Astrocyte (in vitro differentiated cells and primary cell): ENCODE measurements at regions not wholly inside any gene's neighbourhood (a gene's known extent, or its start where the extent isn't known, plus 50 kb on each side); places are given as distances from the start of the nearest gene placed in this dataset.

Experiments used
- DNase-seq: peaks from one replicate; pipeline ENCODE4 v3.0.0-alpha.2; 2010; ENCODE audit warnings: low read depth
- FAIRE-seq: peaks from 2 replicates; lab custom pipeline; 2011; peaks lifted over from hg19 to GRCh38; lab: Jason Lieb, UNC
- H2AFZ ChIP-seq: 2 replicates; pipeline ENCODE4 v1.6.0; 2012; ENCODE audit warnings: low read depth, low read length, inconsistent platforms
- H3K27ac ChIP-seq: 2 replicates; pipeline ENCODE4 v1.5.1; 2011; ENCODE audit warnings: low read depth, low read length, inconsistent platforms
- H3K27me3 ChIP-seq: 2 replicates; pipeline ENCODE4 v1.6.0; 2011; ENCODE audit warnings: low read length, inconsistent platforms; ENCODE audit not compliant: insufficient read depth
- H3K36me3 ChIP-seq: 2 replicates; pipeline ENCODE4 v1.5.1; 2011; ENCODE audit warnings: low read length, inconsistent platforms; ENCODE audit not compliant: insufficient read depth
- H3K4me1 ChIP-seq: 2 replicates; pipeline ENCODE4 v1.5.1; 2011; ENCODE audit warnings: low read length, inconsistent platforms; ENCODE audit not compliant: insufficient read depth
- H3K4me2 ChIP-seq: 2 replicates; pipeline ENCODE4 v1.6.0; 2012; ENCODE audit warnings: low read length, inconsistent platforms
- H3K4me3 ChIP-seq: 2 replicates; pipeline ENCODE4 v1.5.1; 2011; ENCODE audit warnings: low read depth, mild to moderate bottlenecking, low read length, inconsistent platforms; ENCODE audit not compliant: insufficient read depth
- H3K79me2 ChIP-seq: 2 replicates; pipeline ENCODE4 v1.6.0; 2012; ENCODE audit warnings: mild to moderate bottlenecking, low read length, inconsistent platforms; ENCODE audit not compliant: insufficient read depth
- H3K9ac ChIP-seq: 2 replicates; pipeline ENCODE4 v1.6.0; 2012; ENCODE audit warnings: mild to moderate bottlenecking, low read length, inconsistent platforms
- H3K9me3 ChIP-seq: 2 replicates; pipeline ENCODE4 v1.5.1; 2012; ENCODE audit warnings: low read depth, mild to moderate bottlenecking, low read length, inconsistent platforms; ENCODE audit not compliant: insufficient read depth
- H4K20me1 ChIP-seq: 2 replicates; pipeline ENCODE4 v1.6.0; 2012; ENCODE audit warnings: low read length, inconsistent platforms; ENCODE audit not compliant: insufficient read depth
- H3K27ac Mint-ChIP-seq: one replicate; pipeline ENCODE4 v1.8.0; 2021; ENCODE audit warnings: mild to moderate bottlenecking, mixed read lengths; ENCODE audit not compliant: unreplicated experiment
- H3K27me3 Mint-ChIP-seq: one replicate; pipeline ENCODE4 v1.8.0; 2021; ENCODE audit warnings: low read depth, mixed read lengths; ENCODE audit not compliant: unreplicated experiment
- H3K36me3 Mint-ChIP-seq: one replicate; pipeline ENCODE4 v1.8.0; 2021; ENCODE audit warnings: low read depth, mixed read lengths; ENCODE audit not compliant: unreplicated experiment
- H3K4me1 Mint-ChIP-seq: one replicate; pipeline ENCODE4 v1.8.0; 2021; ENCODE audit warnings: low read depth, mixed read lengths; ENCODE audit not compliant: unreplicated experiment
- H3K4me3 Mint-ChIP-seq: one replicate; pipeline ENCODE4 v1.8.0; 2021; ENCODE audit warnings: mild to moderate bottlenecking, moderate library complexity, mixed read lengths; ENCODE audit not compliant: unreplicated experiment
- H3K9me3 Mint-ChIP-seq: one replicate; pipeline ENCODE4 v1.8.0; 2021; ENCODE audit warnings: mild to moderate bottlenecking, mixed read lengths; ENCODE audit not compliant: unreplicated experiment
- CTCF ChIP-seq: IDR thresholded peaks from 2 replicates; pipeline ENCODE4 v1.5.1; 2011; ENCODE audit warnings: low read depth, mild to moderate bottlenecking, inconsistent platforms, low read length, moderate library complexity; ENCODE audit not compliant: insufficient read depth
- EZH2 ChIP-seq: IDR thresholded peaks from 2 replicates; pipeline ENCODE4 v1.6.1; 2012; ENCODE audit warnings: mild to moderate bottlenecking, low read length, inconsistent platforms; ENCODE audit not compliant: insufficient read depth

- DNase-seq (no peak), FAIRE-seq (no peak)
- no peaks in the 10 kb centered on the region for H3K4me1 Mint-ChIP-seq
- Histone ChIP-seq H4K20me1 (no peaks in the 10 kb centered on the region), H3K4me2 (no peak overlapping the region), H3K9me3 (no peaks in the 10 kb centered on the region), H3K27me3 (no peaks in the 10 kb centered on the region), H3K79me2 (no peaks in the 10 kb centered on the region), H3K4me3 (no peak overlapping the region), H2AFZ (no peak overlapping the region), H3K9ac (no peak overlapping the region), H3K4me1 (no peaks in the 10 kb centered on the region), H3K27ac (no peak overlapping the region), H3K36me3 (no peaks in the 10 kb centered on the region)
- no peak overlapping the region for H3K4me3 Mint-ChIP-seq
- no peaks in the 10 kb centered on the region for H3K9me3 Mint-ChIP-seq
- H3K36me3 Mint-ChIP-seq: no peaks in the 10 kb centered on the region
- no peak overlapping the region for H3K27ac Mint-ChIP-seq
- no peaks in the 10 kb centered on the region for H3K27me3 Mint-ChIP-seq
- no peak for TF ChIP-seq EZH2
- TF ChIP-seq CTCF: no peak
Observed at GRCh38 chr6:24060982-24061754, 64.8 kb upstream of the NRSN1 start.

GRCh38 chr6:24064106-24064505 lies 61.9 kb upstream of the NRSN1 start:
- H2AFZ ChIP-seq: no peak overlapping the region
- peaks cover 4% of the 10 kb centered on the region for H3K27me3 Mint-ChIP-seq
- no peaks in the 10 kb centered on the region for H3K79me2 ChIP-seq
- no peak overlapping the region for H3K27ac ChIP-seq
- H3K4me2 ChIP-seq: no peak overlapping the region
- no peaks in the 10 kb centered on the region for H4K20me1 ChIP-seq
- no peak overlapping the region for H3K4me3 ChIP-seq
- no peaks in the 10 kb centered on the region for H3K36me3 Mint-ChIP-seq
- no peaks in the 10 kb centered on the region for H3K27me3 ChIP-seq
- DNase-seq: no peak
- FAIRE-seq: no peak
- H3K4me3 Mint-ChIP-seq: no peak overlapping the region
- no peaks in the 10 kb centered on the region for H3K9me3 ChIP-seq
- H3K36me3 ChIP-seq: no peaks in the 10 kb centered on the region
- H3K27ac Mint-ChIP-seq: no peak overlapping the region
- no peak overlapping the region for H3K9ac ChIP-seq
- no peaks in the 10 kb centered on the region for H3K4me1 ChIP-seq
- H3K4me1 Mint-ChIP-seq: no peaks in the 10 kb centered on the region
- peaks cover 1% of the 10 kb centered on the region for H3K9me3 Mint-ChIP-seq
- TF ChIP-seq EZH2: no peak
- TF ChIP-seq CTCF: peak; percentile 49

GRCh38 chr6:24064832-24065231 lies 61.2 kb upstream of the NRSN1 start:
- peaks cover 4% of the 10 kb centered on the region for H3K27me3 Mint-ChIP-seq
- DNase-seq (no peak), FAIRE-seq (no peak)
- Histone ChIP-seq H3K27ac (no peak overlapping the region), H3K9me3 (no peaks in the 10 kb centered on the region), H3K4me1 (no peaks in the 10 kb centered on the region), H3K79me2 (no peaks in the 10 kb centered on the region), H3K27me3 (no peaks in the 10 kb centered on the region), H4K20me1 (no peaks in the 10 kb centered on the region), H3K9ac (no peak overlapping the region), H3K36me3 (no peaks in the 10 kb centered on the region), H3K4me2 (no peak overlapping the region), H3K4me3 (no peak overlapping the region), H2AFZ (no peak overlapping the region)
- no peak overlapping the region for H3K27ac Mint-ChIP-seq
- peaks cover 1% of the 10 kb centered on the region for H3K9me3 Mint-ChIP-seq
- H3K4me1 Mint-ChIP-seq: no peaks in the 10 kb centered on the region
- TF ChIP-seq CTCF: no peak
- no peak overlapping the region for H3K4me3 Mint-ChIP-seq
- no peaks in the 10 kb centered on the region for H3K36me3 Mint-ChIP-seq
